ENCODE measurements at regions not wholly inside any gene's neighbourhood (a gene's known extent, or its start where the extent isn't known, plus 50 kb on each side); places are given as distances from the start of the nearest gene placed in this dataset.
"Not testable (repeated sequence)": the region's sequence is repeated elsewhere in the genome, so short reads cannot be mapped to it uniquely, and the experiment has no call there.

DNA sequence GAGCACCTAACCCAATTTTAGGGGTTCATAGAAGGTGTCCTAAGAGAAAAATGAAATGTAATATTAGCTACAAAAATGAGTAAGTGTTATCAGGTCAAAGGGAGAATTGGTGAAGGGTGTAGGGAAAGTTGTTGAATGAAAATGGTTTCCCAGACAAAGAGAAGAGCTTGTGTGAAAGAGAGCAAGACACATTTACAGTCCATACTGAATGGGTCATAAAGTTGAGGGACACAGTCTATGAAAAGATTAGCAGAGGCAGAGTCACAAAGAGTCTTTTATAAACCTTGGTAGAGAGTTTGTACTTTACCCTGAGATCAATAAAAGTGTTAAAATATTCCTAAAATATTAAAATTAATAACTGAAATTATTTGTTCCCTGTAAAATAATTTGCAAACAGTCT lies 759.4 kb downstream of the DIAPH3 start:
- no peak for DNase-seq (ENCODE audit: low spot score)
- TF ChIP-seq, protein P1, sequence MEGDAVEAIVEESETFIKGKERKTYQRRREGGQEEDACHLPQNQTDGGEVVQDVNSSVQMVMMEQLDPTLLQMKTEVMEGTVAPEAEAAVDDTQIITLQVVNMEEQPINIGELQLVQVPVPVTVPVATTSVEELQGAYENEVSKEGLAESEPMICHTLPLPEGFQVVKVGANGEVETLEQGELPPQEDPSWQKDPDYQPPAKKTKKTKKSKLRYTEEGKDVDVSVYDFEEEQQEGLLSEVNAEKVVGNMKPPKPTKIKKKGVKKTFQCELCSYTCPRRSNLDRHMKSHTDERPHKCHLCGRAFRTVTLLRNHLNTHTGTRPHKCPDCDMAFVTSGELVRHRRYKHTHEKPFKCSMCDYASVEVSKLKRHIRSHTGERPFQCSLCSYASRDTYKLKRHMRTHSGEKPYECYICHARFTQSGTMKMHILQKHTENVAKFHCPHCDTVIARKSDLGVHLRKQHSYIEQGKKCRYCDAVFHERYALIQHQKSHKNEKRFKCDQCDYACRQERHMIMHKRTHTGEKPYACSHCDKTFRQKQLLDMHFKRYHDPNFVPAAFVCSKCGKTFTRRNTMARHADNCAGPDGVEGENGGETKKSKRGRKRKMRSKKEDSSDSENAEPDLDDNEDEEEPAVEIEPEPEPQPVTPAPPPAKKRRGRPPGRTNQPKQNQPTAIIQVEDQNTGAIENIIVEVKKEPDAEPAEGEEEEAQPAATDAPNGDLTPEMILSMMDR (IDR thresholded peaks at IDR 0.05; ENCODE audit: borderline replicate concordance, control extremely low read depth, extremely low read depth, insufficient read depth, missing control alignments), result no peak
- in situ Hi-C loops (cut with MboI; ENCODE audit: low sequenced_read_pairs, unreplicated experiment), result no loop called here

DNA sequence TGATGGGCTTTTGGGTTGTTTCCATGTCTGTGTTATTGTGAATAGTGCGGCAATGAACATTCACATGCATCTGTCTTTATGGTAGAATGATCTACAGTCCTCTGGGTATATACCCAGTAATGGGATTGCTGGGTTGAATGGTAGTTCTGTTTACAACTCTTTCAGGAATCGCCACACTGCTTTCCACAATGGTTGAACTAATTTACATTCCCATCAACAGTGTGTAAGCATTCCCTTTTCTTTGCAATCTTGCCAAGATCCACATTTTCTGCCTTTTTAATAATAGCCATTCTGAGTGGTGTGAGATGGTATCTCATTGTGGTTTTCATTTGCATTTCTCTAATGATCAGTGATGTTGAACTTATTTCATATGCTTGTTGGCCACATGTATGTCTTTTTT lies 756.5 kb downstream of the DIAPH3 start:
- DNase-seq (ENCODE audit: low spot score); in situ Hi-C loops (cut with MboI; ENCODE audit: low sequenced_read_pairs, unreplicated experiment): not testable (repeated sequence)

GRCh38 chr13:59408738-59409137 lies 755.0 kb downstream of the DIAPH3 start:
- TF ChIP-seq, protein P1 (IDR thresholded peaks at IDR 0.05; ENCODE audit: borderline replicate concordance, control extremely low read depth, extremely low read depth, insufficient read depth, missing control alignments), result no peak
- no peak for DNase-seq (ENCODE audit: low spot score)
- in situ Hi-C loops (cut with MboI; ENCODE audit: low sequenced_read_pairs, unreplicated experiment), result no loop called here

GRCh38 chr13:59409211-59409610 lies 754.5 kb downstream of the DIAPH3 start:
- TF ChIP-seq, protein P1 (IDR thresholded peaks at IDR 0.05; ENCODE audit: borderline replicate concordance, control extremely low read depth, extremely low read depth, insufficient read depth, missing control alignments), result no peak
- no peak for DNase-seq (ENCODE audit: low spot score)
- in situ Hi-C loops (cut with MboI; ENCODE audit: low sequenced_read_pairs, unreplicated experiment), result no loop called here

DNA sequence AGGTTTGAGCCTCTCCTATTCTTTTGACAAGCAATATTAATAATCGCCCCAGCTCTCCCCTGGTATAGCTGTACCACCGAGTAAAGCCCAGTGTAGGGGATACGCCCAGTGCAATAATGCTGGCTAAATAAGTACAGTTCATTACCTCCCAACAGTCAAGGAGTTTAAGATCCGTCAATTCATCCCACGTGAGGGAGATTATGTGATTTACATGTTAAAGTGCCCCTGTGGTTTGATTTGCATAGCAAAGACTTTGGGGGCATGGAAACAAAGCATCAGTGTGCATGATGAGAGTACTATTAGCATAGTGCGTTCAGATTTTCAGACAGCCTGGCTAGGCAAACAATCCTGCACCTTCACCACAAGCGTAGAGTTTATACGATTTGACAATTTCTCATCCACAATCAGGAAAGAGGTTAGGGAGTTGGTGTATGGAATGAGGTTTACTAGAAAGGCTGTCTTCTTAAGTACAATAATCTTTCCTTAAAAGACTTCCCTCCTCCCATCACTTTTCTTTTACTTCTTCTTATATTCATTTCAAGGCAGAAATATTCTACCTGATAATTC lies 754.0 kb downstream of the DIAPH3 start:
- TF ChIP-seq, protein P1 (IDR thresholded peaks at IDR 0.05; ENCODE audit: borderline replicate concordance, control extremely low read depth, extremely low read depth, insufficient read depth, missing control alignments), result no peak
- in situ Hi-C loops (cut with MboI; ENCODE audit: low sequenced_read_pairs, unreplicated experiment), result no loop called here
- DNase-seq (ENCODE audit: low spot score), result no peak

GRCh38 chr13:59413126-59413525 lies 750.6 kb downstream of the DIAPH3 start:
- no peak for DNase-seq (ENCODE audit: low spot score)
- TF ChIP-seq, protein P1 (IDR thresholded peaks at IDR 0.05; ENCODE audit: borderline replicate concordance, control extremely low read depth, extremely low read depth, insufficient read depth, missing control alignments), result no peak
- in situ Hi-C loops (cut with MboI; ENCODE audit: low sequenced_read_pairs, unreplicated experiment), result no loop called here

DNA sequence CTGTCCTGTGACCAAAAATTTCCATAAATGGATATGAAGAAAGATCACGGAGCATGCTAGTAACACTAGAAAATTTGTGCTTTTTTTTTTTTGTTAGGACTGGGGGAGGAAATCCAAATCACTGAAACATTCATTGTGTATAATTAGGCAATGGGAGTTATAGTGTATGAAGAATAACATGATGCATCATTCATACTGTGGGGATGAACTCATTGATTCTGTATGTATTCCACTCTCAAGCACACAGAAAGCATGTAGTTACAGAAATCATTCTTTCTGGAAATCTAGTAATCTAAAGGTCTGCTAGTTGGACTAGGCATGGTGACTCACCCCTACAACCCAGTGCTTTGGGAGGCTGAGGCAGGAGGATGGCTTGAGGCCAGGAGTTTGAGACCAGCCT lies 749.7 kb downstream of the DIAPH3 start:
- DNase-seq (ENCODE audit: low spot score), result no peak
- in situ Hi-C loops (cut with MboI; ENCODE audit: low sequenced_read_pairs, unreplicated experiment), result no loop called here
- TF ChIP-seq, protein P1 (IDR thresholded peaks at IDR 0.05; ENCODE audit: borderline replicate concordance, control extremely low read depth, extremely low read depth, insufficient read depth, missing control alignments), result no peak
